Fibroblast of lung (primary cell): ENCODE measurements at regions not wholly inside any gene's neighbourhood (a gene's known extent, or its start where the extent isn't known, plus 50 kb on each side); places are given as distances from the start of the nearest gene placed in this dataset.

ENCODE experiments used
- DNase-seq, 2 donors: peaks; one replicate each; pipeline versions ENCODE4 v3.0.0 to v3.0.0-alpha.2; 2010; ENCODE audit warnings: low read depth in 2 of 2
- H2AFZ ChIP-seq: 2 replicates; pipeline ENCODE4 v1.5.1; 2012; ENCODE audit warnings: low read length, control low read depth, inconsistent platforms
- H3K27ac ChIP-seq: 2 replicates; pipeline ENCODE4 v1.5.1; 2011; ENCODE audit warnings: low read length, control low read depth; ENCODE audit not compliant: insufficient read depth
- H3K27me3 ChIP-seq: 2 replicates; pipeline ENCODE4 v1.5.1; 2011; ENCODE audit warnings: mild to moderate bottlenecking, low read length; ENCODE audit not compliant: control insufficient read depth, insufficient read depth
- H3K36me3 ChIP-seq: 2 replicates; pipeline ENCODE4 v1.5.1; 2011; ENCODE audit warnings: low read length; ENCODE audit not compliant: control insufficient read depth, insufficient read depth
- H3K4me1 ChIP-seq: 2 replicates; pipeline ENCODE4 v1.5.1; 2011; ENCODE audit warnings: low read length; ENCODE audit not compliant: control insufficient read depth, insufficient read depth; ENCODE audit errors: extremely low read depth
- H3K4me2 ChIP-seq: 2 replicates; pipeline ENCODE4 v1.5.1; 2011; ENCODE audit warnings: low read length, control low read depth; ENCODE audit not compliant: insufficient read depth; ENCODE audit errors: extremely low read depth
- H3K4me3 ChIP-seq, 4 experiments: fragments of 200-600 bp in 1 of 4; sonication (generic) in 1 of 4; replicated peaks in 1 of 4; 2 replicates each; pipeline ENCODE4 v1.5.1; 2011 to 2016; ENCODE audit warnings: low read length in 4 of 4, low read depth in 3 of 4, mild to moderate bottlenecking in 3 of 4, control low read depth in 2 of 4, inconsistent platforms in 1 of 4, mixed read lengths in 1 of 4; ENCODE audit not compliant: insufficient read depth in 1 of 4; ENCODE audit errors: control extremely low read depth in 1 of 4
- H3K79me2 ChIP-seq: 2 replicates; pipeline ENCODE4 v1.5.1; 2012; ENCODE audit warnings: mild to moderate bottlenecking, low read length, inconsistent platforms; ENCODE audit not compliant: control insufficient read depth, insufficient read depth
- H3K9ac ChIP-seq: 2 replicates; pipeline ENCODE4 v1.5.1; 2011; ENCODE audit warnings: mild to moderate bottlenecking, low read length, control low read depth; ENCODE audit not compliant: insufficient read depth
- H3K9me3 ChIP-seq: 2 replicates; pipeline ENCODE4 v1.5.1; 2012; ENCODE audit warnings: low read depth, low read length; ENCODE audit not compliant: control insufficient read depth, insufficient read depth
- H4K20me1 ChIP-seq: 2 replicates; pipeline ENCODE4 v1.5.1; 2011; ENCODE audit warnings: low read length; ENCODE audit not compliant: control insufficient read depth, insufficient read depth; ENCODE audit errors: extremely low read depth
- EZH2 ChIP-seq: IDR thresholded peaks from 2 replicates; pipeline ENCODE4 v1.5.1; 2012; ENCODE audit warnings: low read length, control low read depth, mild to moderate bottlenecking; ENCODE audit errors: missing control alignments
- TF ChIP-seq, protein P1 (sequence below), 2 donors: IDR thresholded peaks in 1 of 2; conservative IDR thresholded peaks in 1 of 2; 1 replicate in 1 of 2; 2 replicates in 1 of 2; pipeline ENCODE4 v1.5.1; 2011 to 2012; ENCODE audit warnings: low read length in 2 of 2, control low read depth in 1 of 2, inconsistent platforms in 1 of 2, low read depth in 1 of 2, mild to moderate bottlenecking in 1 of 2

DNA sequence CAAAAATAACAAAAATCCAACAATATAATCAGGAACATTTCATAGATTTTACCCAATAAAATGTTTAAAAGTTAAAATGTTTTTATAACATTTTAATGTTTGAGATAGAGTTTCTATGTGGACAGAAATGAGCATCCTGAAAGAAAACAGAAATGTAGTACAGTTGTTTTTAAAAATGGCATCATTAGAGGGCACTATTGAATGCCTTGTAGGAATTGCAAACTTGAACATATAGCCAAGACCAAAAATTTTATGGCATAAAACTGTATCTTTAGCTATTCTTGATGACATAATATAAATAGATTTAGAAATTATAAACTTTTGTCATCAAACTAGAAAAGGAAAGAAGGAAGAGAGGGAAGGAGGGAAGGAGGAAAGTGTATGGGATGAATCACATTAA is 1372.7 kb downstream of the GATA3 start:
- no peak for TF ChIP-seq EZH2
- TF ChIP-seq, protein P1, sequence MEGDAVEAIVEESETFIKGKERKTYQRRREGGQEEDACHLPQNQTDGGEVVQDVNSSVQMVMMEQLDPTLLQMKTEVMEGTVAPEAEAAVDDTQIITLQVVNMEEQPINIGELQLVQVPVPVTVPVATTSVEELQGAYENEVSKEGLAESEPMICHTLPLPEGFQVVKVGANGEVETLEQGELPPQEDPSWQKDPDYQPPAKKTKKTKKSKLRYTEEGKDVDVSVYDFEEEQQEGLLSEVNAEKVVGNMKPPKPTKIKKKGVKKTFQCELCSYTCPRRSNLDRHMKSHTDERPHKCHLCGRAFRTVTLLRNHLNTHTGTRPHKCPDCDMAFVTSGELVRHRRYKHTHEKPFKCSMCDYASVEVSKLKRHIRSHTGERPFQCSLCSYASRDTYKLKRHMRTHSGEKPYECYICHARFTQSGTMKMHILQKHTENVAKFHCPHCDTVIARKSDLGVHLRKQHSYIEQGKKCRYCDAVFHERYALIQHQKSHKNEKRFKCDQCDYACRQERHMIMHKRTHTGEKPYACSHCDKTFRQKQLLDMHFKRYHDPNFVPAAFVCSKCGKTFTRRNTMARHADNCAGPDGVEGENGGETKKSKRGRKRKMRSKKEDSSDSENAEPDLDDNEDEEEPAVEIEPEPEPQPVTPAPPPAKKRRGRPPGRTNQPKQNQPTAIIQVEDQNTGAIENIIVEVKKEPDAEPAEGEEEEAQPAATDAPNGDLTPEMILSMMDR (conservative IDR thresholded peaks at IDR 0.05 in 1 of 2, IDR thresholded peaks at IDR 0.05 in 1 of 2; ENCODE audit: low read depth in 1 of 2, low read length in 2 of 2): no peak
- Histone ChIP-seq H3K79me2 (no peaks in the 10 kb centered on the region), H3K36me3 (no peaks in the 10 kb centered on the region), H3K9ac (no peak overlapping the region), H3K27ac (no peak overlapping the region), H4K20me1 (no peaks in the 10 kb centered on the region), H3K4me1 (no peaks in the 10 kb centered on the region), H3K4me3 (no peak overlapping the region), H3K4me2 (no peak overlapping the region), H2AFZ (no peak overlapping the region), H3K9me3 (no peaks in the 10 kb centered on the region), H3K27me3 (no peaks in the 10 kb centered on the region)
- DNase-seq: peak in 1 of 2 donors; percentile 19

DNA sequence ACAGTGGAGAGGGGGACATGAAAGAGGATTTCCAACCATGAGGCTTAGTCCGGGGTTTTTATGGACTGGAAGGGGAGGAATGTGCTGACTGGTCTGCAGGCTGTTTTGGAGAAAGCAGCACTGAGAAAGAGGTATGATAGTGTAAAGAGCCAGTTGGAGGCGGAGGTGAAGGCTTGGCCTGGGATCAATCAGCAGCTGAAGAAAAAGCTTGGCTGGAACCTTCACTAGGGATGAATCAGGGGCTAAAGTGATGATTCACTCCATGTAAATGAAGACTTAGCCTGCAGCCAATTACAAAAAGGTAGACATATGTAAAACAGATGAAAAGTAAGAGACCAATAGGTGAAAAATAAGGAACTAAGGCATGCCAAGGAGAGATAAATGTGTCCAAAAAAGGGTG is 1382.6 kb downstream of the GATA3 start:
- Histone ChIP-seq H3K4me2 (no peak overlapping the region), H3K4me3 (no peak overlapping the region), H3K79me2 (no peaks in the 10 kb centered on the region), H4K20me1 (no peaks in the 10 kb centered on the region), H2AFZ (no peak overlapping the region), H3K36me3 (no peaks in the 10 kb centered on the region), H3K27me3 (no peaks in the 10 kb centered on the region), H3K4me1 (no peaks in the 10 kb centered on the region), H3K27ac (no peak overlapping the region), H3K9ac (no peak overlapping the region), H3K9me3 (no peaks in the 10 kb centered on the region)
- peak; percentile 2 to 69 for DNase-seq
- TF ChIP-seq, protein P1 (conservative IDR thresholded peaks at IDR 0.05 in 1 of 2, IDR thresholded peaks at IDR 0.05 in 1 of 2; ENCODE audit: low read depth in 1 of 2, low read length in 2 of 2): no peak
- no peak for TF ChIP-seq EZH2

DNA sequence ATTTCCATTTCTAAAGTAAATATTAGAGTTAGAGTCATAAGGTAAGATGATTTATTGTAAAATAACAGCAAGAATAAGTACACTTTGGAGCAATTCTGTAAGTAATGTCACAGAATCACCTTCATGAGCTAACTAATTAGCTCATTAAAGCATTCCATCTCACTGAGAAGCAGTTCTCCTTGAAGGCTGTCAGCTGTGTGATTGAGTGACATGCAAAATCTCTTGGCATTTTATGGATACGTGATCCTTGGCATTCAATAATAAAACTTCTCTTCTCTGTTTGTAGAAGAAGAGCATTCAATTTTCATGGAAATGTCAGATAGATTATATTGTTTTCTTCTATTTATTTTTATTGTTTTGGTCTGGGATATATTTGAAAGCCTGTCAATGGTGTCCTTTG is 1389.3 kb downstream of the GATA3 start:
- no peak overlapping the region for H3K4me3 ChIP-seq
- no peak overlapping the region for H3K9ac ChIP-seq
- H4K20me1 ChIP-seq: no peaks in the 10 kb centered on the region
- H2AFZ ChIP-seq: no peak overlapping the region
- no peaks in the 10 kb centered on the region for H3K79me2 ChIP-seq
- no peaks in the 10 kb centered on the region for H3K4me1 ChIP-seq
- no peaks in the 10 kb centered on the region for H3K36me3 ChIP-seq
- no peak overlapping the region for H3K27ac ChIP-seq
- no peak overlapping the region for H3K4me2 ChIP-seq
- H3K27me3 ChIP-seq: no peaks in the 10 kb centered on the region
- no peaks in the 10 kb centered on the region for H3K9me3 ChIP-seq
- no peak for DNase-seq
- TF ChIP-seq, protein P1 (conservative IDR thresholded peaks at IDR 0.05 in 1 of 2, IDR thresholded peaks at IDR 0.05 in 1 of 2; ENCODE audit: low read depth in 1 of 2, low read length in 2 of 2): no peak
- no peak for TF ChIP-seq EZH2
